ENCODE measurements at regions not wholly inside any gene's neighbourhood (a gene's known extent, or its start where the extent isn't known, plus 50 kb on each side); places are given as distances from the start of the nearest gene placed in this dataset.

DNA sequence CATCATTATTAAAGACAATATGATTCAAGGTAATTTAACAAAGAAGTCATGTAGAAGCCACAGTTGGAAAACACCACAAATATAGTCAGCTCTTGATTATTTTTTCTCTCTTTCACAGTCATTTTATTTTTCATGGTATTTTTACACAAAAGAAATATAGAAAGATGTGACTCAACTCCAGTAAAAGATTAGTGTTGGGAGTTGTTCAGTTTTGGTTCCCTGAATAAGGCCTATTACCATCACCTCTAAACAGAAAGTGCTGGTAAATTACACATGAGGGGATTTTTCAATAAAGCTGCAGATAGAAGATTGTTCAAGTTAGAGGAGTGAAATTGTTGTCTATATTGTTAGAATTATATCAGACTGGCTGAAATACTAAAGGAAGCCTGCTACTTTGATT lies 107.0 kb downstream of the DDIT4L start:
- ATAC-seq = no peak

GRCh38 chr4:100082852-100083251 lies 107.4 kb downstream of the DDIT4L start:
- ATAC-seq = peak; percentile 35

DNA sequence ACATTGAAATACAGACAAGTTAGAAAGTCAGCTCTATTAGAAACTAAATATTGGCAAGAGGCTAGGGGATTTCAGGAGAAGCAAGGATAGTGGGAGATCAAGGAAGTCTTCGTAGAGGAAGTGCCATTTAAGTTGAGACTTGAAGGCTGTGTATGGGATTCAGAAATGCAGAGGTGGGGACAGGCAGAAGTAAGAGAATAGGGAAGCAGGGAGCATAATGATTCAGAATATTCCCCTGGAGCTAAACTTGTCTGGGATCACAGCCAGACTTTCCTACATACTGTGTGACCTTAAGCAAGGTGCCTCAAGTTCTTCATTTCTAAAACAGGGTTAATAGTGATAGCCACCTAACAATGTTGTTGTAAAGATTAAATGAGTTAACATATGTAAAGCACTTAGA lies 108.8 kb downstream of the DDIT4L start:
- ATAC-seq = peak; percentile 54

DNA sequence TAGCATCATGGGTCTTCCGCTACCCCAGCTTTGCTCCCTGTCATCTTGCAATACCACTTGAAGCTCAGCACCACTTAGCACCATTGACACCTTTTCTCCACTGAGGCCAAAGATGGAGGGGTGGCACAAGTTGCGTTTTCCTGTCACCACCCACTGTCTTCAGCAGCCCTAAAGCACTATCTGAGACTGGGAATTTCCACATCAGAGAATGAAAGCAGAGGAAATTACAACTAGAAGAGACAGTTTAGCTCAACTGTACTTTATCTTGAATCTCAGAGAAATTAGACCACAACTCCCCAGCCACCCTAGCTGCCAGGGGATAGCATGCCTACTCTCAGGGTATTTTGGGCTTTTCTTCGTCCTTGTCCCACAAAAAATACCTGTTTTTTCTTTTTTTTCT lies 111.0 kb downstream of the DDIT4L start:
- no peak for ATAC-seq

- ATAC-seq = peak; percentile 51
These were observed 113.5 kb downstream of the DDIT4L start for GRCh38 chr4:100076753-100077152.

DNA sequence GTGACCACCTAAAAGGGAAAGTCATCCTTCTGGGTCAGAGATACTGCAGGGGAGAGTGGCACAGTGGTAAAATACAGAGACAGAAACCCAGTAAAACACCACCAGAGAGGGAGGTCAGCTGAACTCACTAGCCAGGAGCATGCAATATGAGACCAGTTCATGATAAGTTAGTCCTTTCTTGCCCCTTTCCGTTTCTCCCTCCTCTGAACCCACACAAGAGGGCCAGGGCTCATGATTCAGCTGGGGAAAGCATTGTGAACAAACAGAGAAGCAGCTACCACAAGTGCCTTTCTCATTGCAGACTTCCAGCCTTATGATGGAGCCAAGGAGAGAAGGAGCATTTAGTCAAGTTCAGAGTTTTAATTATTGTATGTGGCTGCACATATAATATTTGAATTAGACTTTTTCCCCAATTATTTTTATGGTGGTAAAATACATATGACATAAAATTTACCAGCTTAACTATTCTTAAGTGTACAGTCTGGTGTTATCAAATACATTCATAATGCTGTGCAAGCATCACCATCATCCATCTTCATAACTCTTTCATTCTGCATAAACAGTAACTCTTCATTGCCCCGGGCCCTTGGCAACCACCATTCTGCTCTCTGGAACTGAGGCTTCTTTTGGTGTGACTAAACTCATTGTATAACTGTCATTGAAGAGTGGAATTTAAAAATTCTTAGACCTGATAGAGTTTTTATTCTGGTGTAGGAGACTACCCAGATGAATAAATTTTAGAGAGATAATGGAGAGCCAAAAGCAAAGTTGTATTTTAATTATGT lies 114.6 kb downstream of the DDIT4L start:
- no peak for ATAC-seq

DNA sequence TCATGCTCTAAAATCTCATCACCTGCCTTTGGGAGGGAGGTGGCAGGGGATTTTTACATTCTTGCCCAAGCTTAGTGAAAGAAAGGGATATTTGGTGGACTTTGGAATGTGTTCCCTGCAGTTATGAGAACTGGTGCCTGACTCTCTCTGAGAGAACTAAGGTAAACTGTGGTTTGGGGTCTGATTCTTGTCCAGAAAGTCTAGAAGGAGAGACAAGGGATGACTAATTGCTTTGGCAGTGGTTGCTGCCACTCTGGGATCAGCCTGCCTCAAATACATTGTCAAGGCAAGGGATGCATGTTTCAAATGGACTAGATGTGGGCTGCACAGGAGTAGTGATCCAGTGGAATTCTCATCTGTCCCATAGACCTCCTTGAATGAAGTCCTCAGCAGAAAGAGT lies 115.2 kb downstream of the DDIT4L start:
- no peak for ATAC-seq

- ATAC-seq = no peak
These were observed 118.8 kb downstream of the DDIT4L start for GRCh38 chr4:100071506-100071905.

DNA sequence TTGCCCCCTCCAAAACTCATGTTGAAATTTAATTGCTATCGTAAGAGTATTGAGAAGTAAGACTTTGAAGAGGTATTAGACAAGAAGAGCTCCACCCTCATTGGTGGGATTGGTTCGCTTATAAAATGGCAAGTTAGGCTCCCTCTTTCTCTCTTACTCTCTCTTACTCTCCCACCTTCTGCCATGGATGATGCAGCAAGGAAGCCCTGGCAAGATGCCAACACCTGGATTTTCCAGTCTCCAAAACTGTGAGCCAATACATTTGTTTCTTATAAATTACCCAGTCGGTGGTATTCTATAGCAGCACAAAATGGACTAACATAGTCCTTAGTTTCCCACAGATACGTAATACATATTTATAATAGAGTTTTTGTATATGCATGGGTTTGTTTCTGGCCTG lies 119.4 kb downstream of the DDIT4L start:
- ATAC-seq = no peak

- ATAC-seq = no peak
These were observed 119.1 kb upstream of the H2AZ1 start for GRCh38 chr4:100069207-100069606.

GRCh38 chr4:100067255-100067654 lies 117.2 kb upstream of the H2AZ1 start:
- no peak for ATAC-seq

DNA sequence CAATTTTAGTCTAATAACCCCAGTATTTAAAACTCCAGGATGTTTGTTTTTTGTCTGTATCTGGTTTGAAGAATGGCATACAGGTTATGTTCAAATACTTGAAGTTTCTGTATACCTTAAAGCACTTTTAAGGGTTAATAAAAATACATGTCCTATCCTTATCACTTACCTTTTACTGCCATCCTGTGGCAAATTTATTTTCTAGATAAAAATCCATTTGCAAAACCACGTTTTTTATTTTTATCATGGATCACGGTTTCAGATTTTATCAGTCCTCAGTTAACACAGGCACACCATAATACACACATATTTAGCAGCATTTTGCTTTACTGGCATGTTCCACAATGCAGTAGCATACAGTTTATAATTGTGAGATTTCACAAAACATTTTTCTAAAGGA lies 113.3 kb upstream of the H2AZ1 start:
- no peak for ATAC-seq

GRCh38 chr4:100062921-100063320 lies 112.8 kb upstream of the H2AZ1 start:
- ATAC-seq = no peak

GRCh38 chr4:100061835-100062234 lies 111.8 kb upstream of the H2AZ1 start:
- ATAC-seq = no peak

DNA sequence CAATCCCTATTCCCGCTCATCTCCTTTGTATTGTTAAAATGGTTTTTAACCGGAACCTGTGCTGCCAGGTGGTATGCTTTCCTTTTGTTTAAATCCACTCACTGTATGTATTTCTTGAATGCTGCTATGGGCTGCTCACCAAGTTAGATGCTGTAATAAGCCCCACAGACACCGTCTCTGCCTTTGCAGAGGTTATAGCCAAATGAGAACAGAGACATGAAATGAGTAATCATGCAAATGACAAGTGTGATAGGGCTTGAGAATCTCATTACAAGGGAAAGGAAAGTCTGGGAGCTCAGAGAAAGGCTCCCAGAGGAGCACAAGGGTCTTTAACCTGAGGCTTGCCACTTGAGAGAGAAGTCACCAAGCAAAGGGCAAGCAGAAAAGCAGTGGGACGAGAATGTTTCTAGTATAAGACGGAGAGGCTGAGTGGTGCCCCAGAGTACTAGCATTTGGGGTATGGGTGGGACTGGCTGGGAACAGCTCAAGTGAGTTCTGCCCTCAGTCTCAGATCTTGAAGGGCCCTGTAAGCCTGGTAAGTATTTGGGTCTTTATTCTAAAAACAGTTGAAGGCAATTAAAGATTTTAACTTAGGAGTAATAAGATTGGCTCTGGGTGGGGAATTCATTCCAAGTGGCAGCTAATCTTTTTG lies 110.8 kb upstream of the H2AZ1 start:
- ATAC-seq = no peak

GRCh38 chr4:100059467-100059866 lies 109.4 kb upstream of the H2AZ1 start:
- ATAC-seq = no peak

DNA sequence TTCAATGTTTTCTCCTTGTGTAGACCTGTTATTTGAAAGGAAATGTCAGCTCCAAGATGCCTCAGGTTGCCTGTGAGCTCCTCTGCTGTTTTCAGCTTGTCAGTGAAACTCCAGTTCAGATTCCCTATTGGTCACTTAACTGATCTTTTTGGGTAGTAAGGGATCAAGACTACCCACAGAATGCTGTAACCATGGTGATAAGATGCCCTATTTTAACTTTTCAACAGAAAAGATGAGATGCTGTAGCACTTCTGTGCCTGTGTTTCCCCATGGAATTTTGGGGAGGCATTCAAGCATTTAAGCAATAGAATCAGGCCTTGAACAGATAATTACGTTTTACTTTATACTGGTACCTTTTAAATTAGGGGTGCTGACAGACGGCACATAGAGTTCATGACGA lies 106.6 kb upstream of the H2AZ1 start:
- no peak for ATAC-seq

DNA sequence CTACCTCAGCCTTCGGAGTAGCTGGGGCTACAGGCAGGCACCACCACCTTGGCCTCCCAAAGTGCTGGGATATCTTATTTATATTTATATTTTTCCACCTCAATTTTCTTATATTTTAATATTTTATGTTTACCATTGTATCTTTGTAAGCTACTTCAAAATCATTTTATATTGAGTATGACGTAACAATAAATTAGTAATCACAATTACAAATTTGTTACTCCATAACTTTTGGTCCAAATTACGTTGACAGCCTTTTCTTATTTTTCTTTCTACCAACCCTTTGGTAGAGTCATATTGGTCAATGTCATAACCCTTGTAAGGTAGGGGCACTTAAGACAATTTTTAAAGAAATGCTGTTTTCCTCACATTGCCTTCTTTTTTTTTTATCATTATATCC lies 104.0 kb upstream of the H2AZ1 start:
- no peak for ATAC-seq

GRCh38 chr4:100049872-100050271 lies 99.8 kb upstream of the H2AZ1 start:
- no peak for ATAC-seq

DNA sequence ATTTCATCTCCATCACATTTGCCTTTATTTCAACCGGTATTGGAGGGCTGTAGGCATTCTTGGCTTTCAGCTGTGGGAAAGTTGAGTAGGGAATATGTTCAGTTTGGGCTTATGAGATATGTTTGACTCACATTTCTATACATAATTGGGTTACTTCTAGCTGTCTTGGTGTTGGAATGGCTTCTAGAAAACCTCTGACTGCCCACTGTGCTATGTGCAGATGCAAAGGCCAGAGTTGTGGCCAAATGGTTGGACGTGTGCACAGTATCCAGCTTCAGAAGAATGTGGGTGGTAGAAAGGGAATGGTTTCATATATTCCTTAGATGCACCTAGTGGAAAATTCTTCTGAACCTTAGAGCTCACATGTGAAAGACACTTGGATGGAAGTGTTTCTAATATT lies 92.6 kb upstream of the H2AZ1 start:
- ATAC-seq = no peak

- ATAC-seq = peak; percentile 91
These were observed 92.2 kb upstream of the H2AZ1 start for GRCh38 chr4:100042235-100042634.

GRCh38 chr4:100041646-100042045 lies 91.6 kb upstream of the H2AZ1 start:
- ATAC-seq = peak; percentile 72

DNA sequence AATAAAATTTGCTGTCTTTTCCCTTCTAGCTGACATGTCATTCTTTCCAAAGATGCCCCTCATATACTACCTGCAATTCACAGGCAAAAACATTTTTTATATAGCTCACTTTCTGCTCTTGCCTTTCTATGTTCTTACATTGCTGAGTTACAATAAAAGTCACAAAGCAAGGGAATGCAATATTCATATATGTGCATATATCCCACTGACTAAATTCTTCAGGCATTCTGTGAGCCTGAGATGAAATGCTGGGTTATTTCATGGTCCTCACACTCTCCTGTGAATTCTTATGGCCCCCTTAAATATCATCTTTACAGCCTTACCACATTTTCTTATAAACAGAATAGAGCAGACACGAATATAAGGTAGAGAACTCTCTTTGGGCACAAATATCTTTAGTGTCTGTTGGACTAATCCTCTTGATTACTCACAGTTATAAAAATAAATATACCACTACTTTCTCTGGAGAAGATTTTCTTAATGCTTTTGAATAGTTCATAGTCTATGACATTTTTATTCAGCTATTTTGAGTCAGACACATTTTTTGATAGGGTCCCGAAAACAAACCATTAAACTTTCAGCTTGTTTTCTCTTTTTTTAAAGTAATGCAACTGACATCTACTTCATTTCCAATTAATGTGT lies 84.1 kb upstream of the H2AZ1 start:
- no peak for ATAC-seq

- no peak for ATAC-seq
These were observed 76.0 kb upstream of the H2AZ1 start for GRCh38 chr4:100026066-100026465.

Measured in esophagus mucosa (tissue), 1 donor.